Bronchial epithelial cell (primary cell): ENCODE measurements at regions not wholly inside any gene's neighbourhood (a gene's known extent, or its start where the extent isn't known, plus 50 kb on each side); places are given as distances from the start of the nearest gene placed in this dataset.

ENCODE experiments used
- DNase-seq: peaks from one replicate; pipeline ENCODE4 v3.0.0-alpha.2; 2010; ENCODE audit warnings: low read depth
- FAIRE-seq: peaks from 2 replicates; lab custom pipeline; 2011; peaks lifted over from hg19 to GRCh38; lab: Jason Lieb, UNC
- H3K27me3 ChIP-seq: 2 replicates; pipeline ENCODE4 v1.5.1; 2011; ENCODE audit warnings: low read length; ENCODE audit not compliant: control insufficient read depth, insufficient read depth
- H3K36me3 ChIP-seq: 2 replicates; pipeline ENCODE4 v1.5.1; 2011; ENCODE audit warnings: low read length; ENCODE audit not compliant: control insufficient read depth, insufficient read depth
- H3K4me3 ChIP-seq: 2 replicates; pipeline ENCODE4 v1.5.1; 2011; ENCODE audit warnings: mild to moderate bottlenecking, low read depth, low read length, control low read depth
- TF ChIP-seq, protein P1 (sequence below): IDR thresholded peaks from 2 replicates; pipeline ENCODE4 v1.5.1; 2011; ENCODE audit warnings: mild to moderate bottlenecking, moderate library complexity, low read length, control low read depth, inconsistent platforms; ENCODE audit not compliant: insufficient read depth, severe bottlenecking

GRCh38 chr13:22536851-22537250 lies 643.9 kb upstream of the SGCG start:
- no peaks in the 10 kb centered on the region for H3K36me3 ChIP-seq
- FAIRE-seq (no peak), DNase-seq (no peak)
- TF ChIP-seq, protein P1, sequence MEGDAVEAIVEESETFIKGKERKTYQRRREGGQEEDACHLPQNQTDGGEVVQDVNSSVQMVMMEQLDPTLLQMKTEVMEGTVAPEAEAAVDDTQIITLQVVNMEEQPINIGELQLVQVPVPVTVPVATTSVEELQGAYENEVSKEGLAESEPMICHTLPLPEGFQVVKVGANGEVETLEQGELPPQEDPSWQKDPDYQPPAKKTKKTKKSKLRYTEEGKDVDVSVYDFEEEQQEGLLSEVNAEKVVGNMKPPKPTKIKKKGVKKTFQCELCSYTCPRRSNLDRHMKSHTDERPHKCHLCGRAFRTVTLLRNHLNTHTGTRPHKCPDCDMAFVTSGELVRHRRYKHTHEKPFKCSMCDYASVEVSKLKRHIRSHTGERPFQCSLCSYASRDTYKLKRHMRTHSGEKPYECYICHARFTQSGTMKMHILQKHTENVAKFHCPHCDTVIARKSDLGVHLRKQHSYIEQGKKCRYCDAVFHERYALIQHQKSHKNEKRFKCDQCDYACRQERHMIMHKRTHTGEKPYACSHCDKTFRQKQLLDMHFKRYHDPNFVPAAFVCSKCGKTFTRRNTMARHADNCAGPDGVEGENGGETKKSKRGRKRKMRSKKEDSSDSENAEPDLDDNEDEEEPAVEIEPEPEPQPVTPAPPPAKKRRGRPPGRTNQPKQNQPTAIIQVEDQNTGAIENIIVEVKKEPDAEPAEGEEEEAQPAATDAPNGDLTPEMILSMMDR, result no peak
- H3K27me3 ChIP-seq, result no peaks in the 10 kb centered on the region
- no peak overlapping the region for H3K4me3 ChIP-seq

DNA sequence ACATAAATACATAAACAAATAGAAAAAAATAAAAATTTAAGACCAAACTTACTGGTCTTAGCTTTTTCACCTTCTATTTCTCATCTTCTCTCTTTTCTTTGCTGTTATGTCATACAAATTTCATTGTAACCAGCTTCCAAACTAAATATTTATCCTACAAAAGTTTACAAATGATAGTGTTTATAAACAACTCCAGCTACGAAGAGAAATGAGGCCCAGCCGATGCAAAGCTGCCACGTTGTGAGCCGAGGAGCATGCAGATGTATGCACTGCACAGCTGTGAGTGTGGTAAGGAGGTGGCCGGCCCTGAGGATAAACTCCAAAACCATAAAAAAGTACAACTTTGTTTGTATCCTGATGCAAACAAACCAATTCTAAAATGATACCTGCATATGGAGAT lies 642.4 kb upstream of the SGCG start:
- H3K4me3 ChIP-seq, result no peak overlapping the region
- TF ChIP-seq, protein P1, result no peak
- H3K36me3 ChIP-seq, result no peaks in the 10 kb centered on the region
- no peaks in the 10 kb centered on the region for H3K27me3 ChIP-seq
- FAIRE-seq (no peak), DNase-seq (no peak)

DNA sequence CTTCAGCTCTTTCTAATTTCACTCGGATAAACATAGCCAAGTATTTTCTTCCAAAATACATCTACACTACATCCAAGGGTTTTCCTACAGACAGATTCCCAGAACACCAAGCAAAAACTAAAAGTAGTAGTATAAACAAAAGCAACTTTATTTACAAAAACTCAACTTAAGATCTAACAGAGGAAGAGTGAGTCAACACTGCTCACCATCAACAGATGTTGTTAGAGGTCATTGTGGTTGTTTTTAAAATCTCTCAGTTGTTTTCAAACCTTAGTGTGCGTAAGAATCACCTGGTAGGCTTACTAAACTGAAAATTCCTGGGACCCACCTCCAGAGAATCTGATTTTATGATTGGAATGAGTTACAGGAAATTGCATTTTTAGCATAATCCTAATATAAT lies 631.7 kb upstream of the SGCG start:
- TF ChIP-seq, protein P1, result no peak

GRCh38 chr13:22561581-22561980 lies 619.2 kb upstream of the SGCG start:
- no peaks in the 10 kb centered on the region for H3K27me3 ChIP-seq
- peak; percentile 20 for DNase-seq
- TF ChIP-seq, protein P1, result no peak

More for the DNA sequence above, 631.7 kb upstream of the SGCG start:
- Histone ChIP-seq H3K36me3 (no peaks in the 10 kb centered on the region), H3K27me3 (no peaks in the 10 kb centered on the region), H3K4me3 (no peak overlapping the region)
- no peak for FAIRE-seq
- DNase-seq, result no peak

DNA sequence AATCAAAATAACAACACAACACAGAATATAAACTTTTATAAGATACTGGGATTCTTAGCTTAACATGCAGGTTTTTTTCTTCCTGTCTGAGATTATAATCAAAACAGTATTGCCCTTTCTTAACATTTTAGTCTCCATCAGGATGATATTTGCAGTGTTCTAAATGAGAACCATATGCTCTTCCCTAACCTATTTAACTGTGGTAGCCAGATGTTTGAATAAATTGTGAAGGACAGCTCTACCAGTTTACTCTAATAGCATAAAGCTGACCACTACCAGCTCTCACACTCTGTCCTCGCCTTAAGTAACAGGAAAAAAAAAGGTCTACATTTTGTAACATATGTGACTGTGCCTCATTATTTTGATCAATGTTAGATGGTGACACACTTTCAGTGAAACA lies 618.7 kb upstream of the SGCG start:
- TF ChIP-seq, protein P1, result no peak
- no peak for DNase-seq
- no peaks in the 10 kb centered on the region for H3K27me3 ChIP-seq
- FAIRE-seq, result no peak
- no peaks in the 10 kb centered on the region for H3K36me3 ChIP-seq
- H3K4me3 ChIP-seq, result no peak overlapping the region

More at GRCh38 chr13:22561581-22561980, 619.2 kb upstream of the SGCG start:
- FAIRE-seq, result no peak
- H3K4me3 ChIP-seq, result no peak overlapping the region
- no peaks in the 10 kb centered on the region for H3K36me3 ChIP-seq

GRCh38 chr13:22563272-22563671 lies 617.5 kb upstream of the SGCG start:
- TF ChIP-seq, protein P1, result no peak
- FAIRE-seq (no peak), DNase-seq (no peak)
- Histone ChIP-seq H3K4me3 (no peak overlapping the region), H3K36me3 (no peaks in the 10 kb centered on the region), H3K27me3 (no peaks in the 10 kb centered on the region)
